Adrenal gland (tissue), 5 donors: ENCODE measurements at regions not wholly inside any gene's neighbourhood (a gene's known extent, or its start where the extent isn't known, plus 50 kb on each side); places are given as distances from the start of the nearest gene placed in this dataset.

ENCODE experiments used
- CTCF ChIP-seq, 6 experiments: fragments of 450-650 bp in 4 of 6; fragments of 200-600 bp in 2 of 6; sonication (generic) in 1 of 6; IDR thresholded peaks; 1 replicate in 5 of 6; 2 replicates in 1 of 6; pipeline versions ENCODE4 v1.5.1 to v1.8.0; 2016 to 2021; ENCODE audit warnings: antibody characterized with exemption in 6 of 6, mild to moderate bottlenecking in 2 of 6, moderate library complexity in 1 of 6
- POLR2A ChIP-seq, 2 donors: fragments of 450-650 bp; IDR thresholded peaks; one replicate each; pipeline ENCODE4 v1.6.1; 2017; ENCODE audit warnings: antibody characterized with exemption in 2 of 2, mild to moderate bottlenecking in 2 of 2, moderate library complexity in 1 of 2
- donor health status: DM: no; HTN: no; CAD: no.

GRCh38 chr6:41408982-41409381 is 73.6 kb downstream of the NCR2 start:
- TF ChIP-seq CTCF (IDR thresholded peaks at IDR 0.05): no peak
- TF ChIP-seq POLR2A (IDR thresholded peaks at IDR 0.05): no peak
